ENCODE measurements at regions not wholly inside any gene's neighbourhood (a gene's known extent, or its start where the extent isn't known, plus 50 kb on each side); places are given as distances from the start of the nearest gene placed in this dataset.
"Not testable (repeated sequence)": the region's sequence is repeated elsewhere in the genome, so short reads cannot be mapped to it uniquely, and the experiment has no call there.

GRCh38 chr2:31802711-31803110, 208.1 kb downstream of the MEMO1 start:
- Mint-ChIP-seq H3K27me3 (ENCODE audit: unreplicated experiment) (peaks cover 2% of the 10 kb centered on the region), H3K9me3 (ENCODE audit: unreplicated experiment) (no peaks in the 10 kb centered on the region), H3K4me3 (ENCODE audit: unreplicated experiment) (no peak overlapping the region), H3K27ac (ENCODE audit: unreplicated experiment) (no peak overlapping the region), H3K36me3 (ENCODE audit: low read depth, unreplicated experiment) (no peaks in the 10 kb centered on the region), H3K4me1 (ENCODE audit: unreplicated experiment) (no peaks in the 10 kb centered on the region)
- no peak for DNase-seq (ENCODE audit: low spot score)
- TF ChIP-seq CTCF (IDR thresholded peaks at IDR 0.05; ENCODE audit: unreplicated experiment): no peak

DNA sequence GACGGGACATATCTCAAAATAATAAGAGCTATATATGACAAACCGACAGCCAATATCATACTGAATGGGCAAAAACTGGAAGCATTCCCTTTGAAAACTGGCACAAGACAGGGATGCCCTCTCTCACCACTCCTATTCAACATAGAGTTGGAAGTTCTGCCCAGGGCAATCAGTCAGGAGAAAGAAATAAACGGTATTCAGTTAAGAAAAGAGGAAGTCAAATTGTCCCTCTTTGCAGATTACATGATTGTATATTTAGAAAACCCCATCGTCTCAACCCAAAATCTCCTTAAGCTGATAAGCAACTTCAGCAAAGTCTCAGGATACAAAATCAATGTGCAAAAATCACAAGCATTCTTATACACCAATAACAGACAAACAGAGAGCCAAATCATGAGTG, 211.5 kb downstream of the MEMO1 start:
- not testable (repeated sequence) for DNase-seq (ENCODE audit: low spot score); H3K27me3 Mint-ChIP-seq (ENCODE audit: unreplicated experiment); H3K4me3 Mint-ChIP-seq (ENCODE audit: unreplicated experiment); H3K27ac Mint-ChIP-seq (ENCODE audit: unreplicated experiment); H3K4me1 Mint-ChIP-seq (ENCODE audit: unreplicated experiment); H3K9me3 Mint-ChIP-seq (ENCODE audit: unreplicated experiment); H3K36me3 Mint-ChIP-seq (ENCODE audit: low read depth, unreplicated experiment)

GRCh38 chr2:31788273-31788672, 207.5 kb upstream of the SRD5A2 start:
- Mint-ChIP-seq H3K36me3 (ENCODE audit: low read depth, unreplicated experiment) (no peaks in the 10 kb centered on the region), H3K4me1 (ENCODE audit: unreplicated experiment) (no peaks in the 10 kb centered on the region), H3K4me3 (ENCODE audit: unreplicated experiment) (no peak overlapping the region), H3K27me3 (ENCODE audit: unreplicated experiment) (no peaks in the 10 kb centered on the region), H3K27ac (ENCODE audit: unreplicated experiment) (no peak overlapping the region), H3K9me3 (ENCODE audit: unreplicated experiment) (no peaks in the 10 kb centered on the region)
- no peak for TF ChIP-seq CTCF (IDR thresholded peaks at IDR 0.05; ENCODE audit: unreplicated experiment)
- DNase-seq (ENCODE audit: low spot score): no peak

- Mint-ChIP-seq H3K27ac (ENCODE audit: unreplicated experiment) (no peak overlapping the region), H3K36me3 (ENCODE audit: low read depth, unreplicated experiment) (no peaks in the 10 kb centered on the region), H3K4me3 (ENCODE audit: unreplicated experiment) (no peak overlapping the region), H3K27me3 (ENCODE audit: unreplicated experiment) (peaks cover 3% of the 10 kb centered on the region), H3K9me3 (ENCODE audit: unreplicated experiment) (peaks cover 4% of the 10 kb centered on the region), H3K4me1 (ENCODE audit: unreplicated experiment) (no peaks in the 10 kb centered on the region)
- DNase-seq (ENCODE audit: low spot score): no peak
- TF ChIP-seq CTCF (IDR thresholded peaks at IDR 0.05; ENCODE audit: unreplicated experiment): no peak
These were observed 205.1 kb upstream of the SRD5A2 start for GRCh38 chr2:31785876-31786275.

DNA sequence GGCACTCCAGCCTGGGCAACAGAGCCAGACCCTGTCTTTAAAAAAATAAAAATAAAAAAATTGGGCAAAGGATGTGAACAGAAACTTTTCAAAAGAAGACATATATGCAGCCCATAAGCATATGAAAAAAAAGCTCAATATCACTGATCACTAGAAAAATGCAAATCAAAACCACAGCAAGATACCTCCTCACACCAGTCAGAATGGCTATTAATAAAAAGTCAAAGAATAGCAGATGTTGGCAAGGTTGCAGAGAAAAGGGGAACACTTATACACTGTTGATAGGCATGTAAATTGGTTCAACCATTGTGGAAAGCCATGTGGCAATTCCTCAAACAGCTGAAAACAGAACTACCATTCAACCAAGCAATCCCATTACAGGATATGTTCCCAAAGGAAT, 204.1 kb upstream of the SRD5A2 start:
- no peak overlapping the region for H3K4me3 Mint-ChIP-seq (ENCODE audit: unreplicated experiment)
- H3K4me1 Mint-ChIP-seq (ENCODE audit: unreplicated experiment): no peaks in the 10 kb centered on the region
- no peak overlapping the region for H3K27ac Mint-ChIP-seq (ENCODE audit: unreplicated experiment)
- H3K36me3 Mint-ChIP-seq (ENCODE audit: low read depth, unreplicated experiment): no peaks in the 10 kb centered on the region
- H3K9me3 Mint-ChIP-seq (ENCODE audit: unreplicated experiment): peaks cover 4% of the 10 kb centered on the region
- DNase-seq (ENCODE audit: low spot score): no peak
- no peak for TF ChIP-seq CTCF (IDR thresholded peaks at IDR 0.05; ENCODE audit: unreplicated experiment)
- H3K27me3 Mint-ChIP-seq (ENCODE audit: unreplicated experiment): peaks cover 3% of the 10 kb centered on the region

DNA sequence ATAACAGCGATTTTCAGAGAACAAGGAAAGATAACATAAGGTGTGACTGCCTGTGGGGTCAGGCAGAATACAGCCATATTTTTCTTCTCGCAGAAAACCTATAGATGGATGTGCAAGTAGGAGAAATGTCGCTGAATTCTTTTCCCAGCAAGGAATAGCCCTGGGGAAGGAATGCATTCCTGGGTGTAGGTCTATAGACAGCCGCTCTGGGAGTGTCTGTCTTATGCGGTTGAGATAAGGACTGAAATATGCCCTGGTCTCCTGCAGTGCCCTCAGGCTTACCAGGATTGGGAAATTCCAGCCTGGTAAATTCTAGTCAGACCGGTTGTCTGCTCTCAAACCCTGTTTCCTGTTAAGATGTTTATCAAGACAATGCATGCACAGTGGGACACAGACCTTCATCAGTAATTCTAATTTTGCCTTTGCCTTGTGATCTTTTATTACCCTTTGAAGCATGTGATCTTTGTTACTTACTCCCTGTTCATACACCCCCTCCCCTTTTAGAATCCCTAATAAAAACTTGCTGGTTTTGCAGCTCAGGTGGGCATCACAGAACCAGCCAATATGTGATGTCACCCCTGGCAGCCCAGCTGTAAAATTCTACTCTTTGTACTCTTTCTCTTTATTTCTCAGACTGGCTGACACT, 202.8 kb upstream of the SRD5A2 start:
- not testable (repeated sequence) for H3K36me3 Mint-ChIP-seq (ENCODE audit: low read depth, unreplicated experiment); H3K9me3 Mint-ChIP-seq (ENCODE audit: unreplicated experiment); H3K4me3 Mint-ChIP-seq (ENCODE audit: unreplicated experiment); H3K27me3 Mint-ChIP-seq (ENCODE audit: unreplicated experiment); H3K27ac Mint-ChIP-seq (ENCODE audit: unreplicated experiment); H3K4me1 Mint-ChIP-seq (ENCODE audit: unreplicated experiment); DNase-seq (ENCODE audit: low spot score)
